Hepatocyte (in vitro differentiated cells): ENCODE measurements at regions not wholly inside any gene's neighbourhood (a gene's known extent, or its start where the extent isn't known, plus 50 kb on each side); places are given as distances from the start of the nearest gene placed in this dataset.

Source experiments
- DNase-seq: peaks from one replicate; pipeline ENCODE4 v3.0.0-alpha.2; 2016; ENCODE audit warnings: low spot score
- H2AFZ ChIP-seq: fragments of 200-600 bp; sonication (generic); 2 replicates; pipeline ENCODE4 v1.6.0; 2016; ENCODE audit warnings: antibody characterized with exemption, mild to moderate bottlenecking
- H3K27ac ChIP-seq: fragments of 200-600 bp; sonication (generic); 2 replicates; pipeline ENCODE4 v1.5.1; 2016; ENCODE audit warnings: mild to moderate bottlenecking
- H3K27me3 ChIP-seq: fragments of 200-600 bp; sonication (generic); 2 replicates; pipeline ENCODE4 v1.6.1; 2016
- H3K36me3 ChIP-seq: fragments of 200-600 bp; sonication (generic); replicated peaks from 2 replicates; pipeline ENCODE4 v1.5.1; 2016; ENCODE audit warnings: low read depth; ENCODE audit not compliant: insufficient read depth
- H3K4me1 ChIP-seq: fragments of 200-600 bp; sonication (generic); 2 replicates; pipeline ENCODE4 v1.5.1; 2016; ENCODE audit warnings: mild to moderate bottlenecking, moderate library complexity; ENCODE audit not compliant: insufficient read depth
- H3K4me2 ChIP-seq: fragments of 200-600 bp; sonication (generic); 2 replicates; pipeline ENCODE4 v1.6.0; 2016
- H3K4me3 ChIP-seq: fragments of 200-600 bp; sonication (generic); 2 replicates; pipeline ENCODE4 v1.5.1; 2016; ENCODE audit warnings: mild to moderate bottlenecking
- H3K79me2 ChIP-seq: fragments of 200-600 bp; sonication (generic); 2 replicates; pipeline ENCODE4 v1.6.0; 2017; ENCODE audit warnings: mild to moderate bottlenecking
- H3K9me2 ChIP-seq: fragments of 200-600 bp; sonication (generic); replicated peaks from 2 replicates; pipeline ENCODE4 v1.6.0; 2017; ENCODE audit warnings: mild to moderate bottlenecking; ENCODE audit not compliant: insufficient read depth
- H3K9me3 ChIP-seq: fragments of 200-600 bp; sonication (generic); 2 replicates; pipeline ENCODE4 v1.5.1; 2016; ENCODE audit warnings: low read depth, mild to moderate bottlenecking
- H4K20me1 ChIP-seq: fragments of 200-600 bp; sonication (generic); 2 replicates; pipeline ENCODE4 v1.6.0; 2016; ENCODE audit warnings: mild to moderate bottlenecking; ENCODE audit not compliant: insufficient read depth, poor library complexity, severe bottlenecking
- CTCF ChIP-seq: fragments of 200-600 bp; sonication (generic); IDR thresholded peaks from 2 replicates; pipeline ENCODE4 v1.5.1; 2016; ENCODE audit warnings: antibody characterized with exemption, mild to moderate bottlenecking; ENCODE audit not compliant: poor library complexity
- EZH2 ChIP-seq: fragments of 200-600 bp; sonication (generic); IDR thresholded peaks from 2 replicates; pipeline ENCODE4 v1.6.1; 2016; ENCODE audit warnings: antibody characterized with exemption, mild to moderate bottlenecking, borderline replicate concordance
- EZH2phosphoT487 ChIP-seq: fragments of 200-600 bp; sonication (generic); IDR thresholded peaks from one replicate; pipeline ENCODE4 v1.6.1; 2018; ENCODE audit warnings: antibody characterized with exemption, mild to moderate bottlenecking, low read depth, moderate library complexity; ENCODE audit not compliant: unreplicated experiment, severe bottlenecking
- whole genome bisulfite sequencing: methylation state at CpG from one replicate; pipeline ENCODE4 v1.1.6; 2016; ENCODE audit warnings: low lambda C conversion rate; ENCODE audit errors: missing lambda C conversion rate; 5-methylcytosine and 5-hydroxymethylcytosine counted together

GRCh38 chr9:17862629-17863028 is 283.8 kb downstream of the SH3GL2 start:
- H3K4me2 ChIP-seq: no peak overlapping the region
- no peak for DNase-seq
- H3K79me2 ChIP-seq: no peaks in the 10 kb centered on the region
- no peaks in the 10 kb centered on the region for H4K20me1 ChIP-seq
- no peak overlapping the region for H2AFZ ChIP-seq
- no peaks in the 10 kb centered on the region for H3K9me2 ChIP-seq
- no peaks in the 10 kb centered on the region for H3K9me3 ChIP-seq
- TF ChIP-seq EZH2 (no peak), CTCF (no peak), EZH2phosphoT487 (no peak)
- H3K27ac ChIP-seq: no peak overlapping the region
- H3K4me1 ChIP-seq: no peaks in the 10 kb centered on the region
- H3K4me3 ChIP-seq: no peak overlapping the region
- no peaks in the 10 kb centered on the region for H3K36me3 ChIP-seq
- WGBS: 92% methylated on average over 4 of the region's 4 CpGs
- H3K27me3 ChIP-seq: no peaks in the 10 kb centered on the region

GRCh38 chr9:17863213-17863883 is 284.5 kb downstream of the SH3GL2 start:
- DNase-seq: no peak
- H3K27ac ChIP-seq: no peak overlapping the region
- no peak overlapping the region for H3K4me2 ChIP-seq
- no peak for TF ChIP-seq CTCF
- TF ChIP-seq EZH2: no peak
- no peak for TF ChIP-seq EZH2phosphoT487
- no peaks in the 10 kb centered on the region for H3K9me2 ChIP-seq
- H3K27me3 ChIP-seq: no peaks in the 10 kb centered on the region
- no peak overlapping the region for H3K4me3 ChIP-seq
- no peaks in the 10 kb centered on the region for H4K20me1 ChIP-seq
- WGBS: 89% methylated on average over 4 of the region's 4 CpGs
- no peak overlapping the region for H2AFZ ChIP-seq
- H3K9me3 ChIP-seq: no peaks in the 10 kb centered on the region
- H3K36me3 ChIP-seq: no peaks in the 10 kb centered on the region
- no peaks in the 10 kb centered on the region for H3K79me2 ChIP-seq
- H3K4me1 ChIP-seq: no peaks in the 10 kb centered on the region

GRCh38 chr9:17863924-17864323 is 285.1 kb downstream of the SH3GL2 start:
- TF ChIP-seq EZH2phosphoT487: no peak
- TF ChIP-seq CTCF: no peak
- no peak for TF ChIP-seq EZH2
- no peak for DNase-seq
- Histone ChIP-seq H3K4me1 (no peaks in the 10 kb centered on the region), H3K9me3 (no peaks in the 10 kb centered on the region), H2AFZ (no peak overlapping the region), H3K36me3 (no peaks in the 10 kb centered on the region), H3K79me2 (no peaks in the 10 kb centered on the region), H3K9me2 (no peaks in the 10 kb centered on the region), H3K27ac (no peak overlapping the region), H3K27me3 (no peaks in the 10 kb centered on the region), H4K20me1 (no peaks in the 10 kb centered on the region), H3K4me3 (no peak overlapping the region), H3K4me2 (no peak overlapping the region)

- Histone ChIP-seq H2AFZ (no peak overlapping the region), H3K9me2 (no peaks in the 10 kb centered on the region), H3K4me3 (no peak overlapping the region), H3K4me1 (no peaks in the 10 kb centered on the region), H3K27ac (no peak overlapping the region), H3K4me2 (no peak overlapping the region), H3K27me3 (no peaks in the 10 kb centered on the region), H3K79me2 (no peaks in the 10 kb centered on the region), H3K9me3 (no peaks in the 10 kb centered on the region), H3K36me3 (no peaks in the 10 kb centered on the region), H4K20me1 (no peaks in the 10 kb centered on the region)
- 94% methylated on average over 1 of the region's 1 CpG for WGBS
- no peak for DNase-seq
- no peak for TF ChIP-seq EZH2phosphoT487
- TF ChIP-seq EZH2: no peak
- no peak for TF ChIP-seq CTCF
Measured at GRCh38 chr9:17864951-17865350, 286.1 kb downstream of the SH3GL2 start.
